ENCODE measurements at regions not wholly inside any gene's neighbourhood (a gene's known extent, or its start where the extent isn't known, plus 50 kb on each side); places are given as distances from the start of the nearest gene placed in this dataset.

DNA sequence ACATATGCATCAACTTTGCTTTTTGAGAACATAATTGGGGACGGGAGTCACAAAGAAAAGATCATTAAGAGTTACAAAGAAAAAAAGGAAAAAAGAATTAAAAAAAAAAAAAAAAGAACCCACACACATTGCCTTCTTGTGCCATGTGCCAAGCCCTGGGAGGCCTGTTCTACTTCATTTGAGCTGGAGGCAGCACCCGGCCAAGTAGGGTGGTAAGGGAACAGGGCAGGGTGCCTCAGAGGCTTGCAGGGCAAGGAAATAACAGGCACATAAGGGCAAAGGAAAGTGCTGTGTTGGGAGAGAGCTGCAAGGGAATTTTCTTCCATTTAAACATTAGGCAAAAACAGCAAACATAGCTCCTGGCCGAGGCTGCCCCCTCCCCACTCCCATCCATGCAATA lies 418.0 kb downstream of the TMEM182 start:
- TF ChIP-seq TAF1 (IDR thresholded peaks at IDR 0.05; ENCODE audit: borderline replicate concordance, insufficient read depth, low read length) (no peak), POLR2AphosphoS5 (IDR thresholded peaks at IDR 0.05; ENCODE audit: low read depth, low read length) (no peak)
- TF ChIP-seq, protein P1, sequence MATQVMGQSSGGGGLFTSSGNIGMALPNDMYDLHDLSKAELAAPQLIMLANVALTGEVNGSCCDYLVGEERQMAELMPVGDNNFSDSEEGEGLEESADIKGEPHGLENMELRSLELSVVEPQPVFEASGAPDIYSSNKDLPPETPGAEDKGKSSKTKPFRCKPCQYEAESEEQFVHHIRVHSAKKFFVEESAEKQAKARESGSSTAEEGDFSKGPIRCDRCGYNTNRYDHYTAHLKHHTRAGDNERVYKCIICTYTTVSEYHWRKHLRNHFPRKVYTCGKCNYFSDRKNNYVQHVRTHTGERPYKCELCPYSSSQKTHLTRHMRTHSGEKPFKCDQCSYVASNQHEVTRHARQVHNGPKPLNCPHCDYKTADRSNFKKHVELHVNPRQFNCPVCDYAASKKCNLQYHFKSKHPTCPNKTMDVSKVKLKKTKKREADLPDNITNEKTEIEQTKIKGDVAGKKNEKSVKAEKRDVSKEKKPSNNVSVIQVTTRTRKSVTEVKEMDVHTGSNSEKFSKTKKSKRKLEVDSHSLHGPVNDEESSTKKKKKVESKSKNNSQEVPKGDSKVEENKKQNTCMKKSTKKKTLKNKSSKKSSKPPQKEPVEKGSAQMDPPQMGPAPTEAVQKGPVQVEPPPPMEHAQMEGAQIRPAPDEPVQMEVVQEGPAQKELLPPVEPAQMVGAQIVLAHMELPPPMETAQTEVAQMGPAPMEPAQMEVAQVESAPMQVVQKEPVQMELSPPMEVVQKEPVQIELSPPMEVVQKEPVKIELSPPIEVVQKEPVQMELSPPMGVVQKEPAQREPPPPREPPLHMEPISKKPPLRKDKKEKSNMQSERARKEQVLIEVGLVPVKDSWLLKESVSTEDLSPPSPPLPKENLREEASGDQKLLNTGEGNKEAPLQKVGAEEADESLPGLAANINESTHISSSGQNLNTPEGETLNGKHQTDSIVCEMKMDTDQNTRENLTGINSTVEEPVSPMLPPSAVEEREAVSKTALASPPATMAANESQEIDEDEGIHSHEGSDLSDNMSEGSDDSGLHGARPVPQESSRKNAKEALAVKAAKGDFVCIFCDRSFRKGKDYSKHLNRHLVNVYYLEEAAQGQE (IDR thresholded peaks at IDR 0.05; ENCODE audit: insufficient read depth in 1 of 2, low read depth in 2 of 2, low read length in 2 of 2): no peak
